ENCODE measurements at regions not wholly inside any gene's neighbourhood (a gene's known extent, or its start where the extent isn't known, plus 50 kb on each side); places are given as distances from the start of the nearest gene placed in this dataset.

DNA sequence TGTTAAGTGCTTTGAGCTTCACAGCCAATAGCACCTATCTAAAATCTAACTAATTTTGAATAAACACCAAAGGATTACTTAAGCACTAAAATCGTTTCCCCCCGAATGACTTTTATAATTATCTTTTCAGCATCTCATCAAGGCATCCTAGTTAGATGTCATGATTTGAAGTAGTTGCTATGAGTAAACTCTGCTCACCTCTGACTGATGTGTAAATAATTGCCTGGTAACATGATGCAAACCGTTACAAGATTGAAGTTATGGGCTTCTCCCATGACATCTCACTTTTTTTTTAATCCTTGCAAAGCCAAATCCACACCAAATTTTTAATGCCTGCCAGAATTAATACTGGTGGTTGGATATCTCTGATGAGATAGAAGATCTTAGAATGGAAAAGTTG is 377.1 kb downstream of the PRDM5 start (continued):
- TF ChIP-seq FOXM1 (IDR thresholded peaks at IDR 0.05; ENCODE audit: low read depth) (no peak), FOXJ3 (CRISPR knock-in tag; IDR thresholded peaks at IDR 0.05) (no peak), EZH2phosphoT487 (IDR thresholded peaks at IDR 0.05; ENCODE audit: borderline replicate concordance, low read depth) (no peak)

DNA sequence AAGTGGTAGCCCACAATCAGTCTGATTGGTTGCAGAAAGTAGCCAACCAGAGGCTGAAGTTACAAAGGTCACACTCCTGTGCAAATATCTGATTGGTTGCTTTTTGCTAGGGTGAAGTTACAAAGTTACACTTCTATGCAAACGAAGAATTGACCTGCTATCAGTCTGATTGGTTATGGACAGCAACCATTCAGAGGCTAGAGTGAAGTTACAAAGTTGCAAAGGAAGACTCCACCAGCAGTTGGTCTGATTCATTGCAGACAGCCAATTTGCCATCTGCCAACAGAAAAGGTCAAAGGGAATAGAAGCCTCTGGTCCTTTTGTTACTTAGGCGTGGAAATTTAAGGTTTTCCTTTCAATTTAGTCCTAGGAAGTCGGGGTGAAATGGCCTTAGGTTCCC is 377.7 kb downstream of the PRDM5 start:
- ChIA-PET CTCF (no interaction called here), POLR2A (no interaction called here)
- DNase-seq = no peak
- Histone ChIP-seq H3K9me3 (no peaks in the 10 kb centered on the region), H2AFZ (ENCODE audit: low read depth) (no peak overlapping the region), H3K27me3 (ENCODE audit: insufficient read depth) (no peaks in the 10 kb centered on the region), H4K20me1 (ENCODE audit: insufficient read depth) (no peaks in the 10 kb centered on the region), H3F3A (replicated peaks; ENCODE audit: insufficient read depth) (no peaks in the 10 kb centered on the region), H3K36me3 (replicated peaks in 1 of 2; ENCODE audit: control insufficient read depth in 1 of 2, insufficient read depth in 2 of 2, low read length in 1 of 2) (no peaks in the 10 kb centered on the region), H3K4me1 (ENCODE audit: control insufficient read depth in 1 of 2, insufficient read depth in 2 of 2, low read depth in 1 of 2, low read length in 1 of 2) (no peaks in the 10 kb centered on the region), H3K9me2 (no peaks in the 10 kb centered on the region), H3K4me3 (ENCODE audit: low read depth in 2 of 2, low read length in 1 of 2) (0 out of 4 replicates have a peak overlapping the region, but pooled peaks of 1 of the 2 experiments have one; percentile 2), H3K4me2 (no peak overlapping the region), H3K27ac (ENCODE audit: low read depth in 2 of 2, low read length in 1 of 2) (no peak overlapping the region), H3K79me2 (ENCODE audit: insufficient read depth) (no peaks in the 10 kb centered on the region), H3K9ac (no peak overlapping the region)
- WGBS (ENCODE audit: low lambda C conversion rate) = 16% methylated on average over 3 of the region's 3 CpGs
- TF ChIP-seq, protein P1, sequence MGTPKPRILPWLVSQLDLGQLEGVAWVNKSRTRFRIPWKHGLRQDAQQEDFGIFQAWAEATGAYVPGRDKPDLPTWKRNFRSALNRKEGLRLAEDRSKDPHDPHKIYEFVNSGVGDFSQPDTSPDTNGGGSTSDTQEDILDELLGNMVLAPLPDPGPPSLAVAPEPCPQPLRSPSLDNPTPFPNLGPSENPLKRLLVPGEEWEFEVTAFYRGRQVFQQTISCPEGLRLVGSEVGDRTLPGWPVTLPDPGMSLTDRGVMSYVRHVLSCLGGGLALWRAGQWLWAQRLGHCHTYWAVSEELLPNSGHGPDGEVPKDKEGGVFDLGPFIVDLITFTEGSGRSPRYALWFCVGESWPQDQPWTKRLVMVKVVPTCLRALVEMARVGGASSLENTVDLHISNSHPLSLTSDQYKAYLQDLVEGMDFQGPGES (IDR thresholded peaks at IDR 0.05; ENCODE audit: low read depth, low read length) = no peak
- TF ChIP-seq TAF1 (IDR thresholded peaks at IDR 0.05; ENCODE audit: borderline replicate concordance, low read depth, low read length) (no peak), FOSL2 (IDR thresholded peaks at IDR 0.05; ENCODE audit: borderline replicate concordance, low read depth) (no peak), YY1 (IDR thresholded peaks at IDR 0.05; ENCODE audit: low read depth) (no peak), MEF2A (IDR thresholded peaks at IDR 0.05; ENCODE audit: borderline replicate concordance, low read depth) (no peak), TEAD4 (IDR thresholded peaks at IDR 0.05; ENCODE audit: borderline replicate concordance, insufficient read depth) (no peak), MXI1 (IDR thresholded peaks at IDR 0.05; ENCODE audit: low read depth, low read length) (no peak), RXRA (IDR thresholded peaks at IDR 0.05; ENCODE audit: borderline replicate concordance, low read depth) (no peak)
- TF ChIP-seq, protein P2, sequence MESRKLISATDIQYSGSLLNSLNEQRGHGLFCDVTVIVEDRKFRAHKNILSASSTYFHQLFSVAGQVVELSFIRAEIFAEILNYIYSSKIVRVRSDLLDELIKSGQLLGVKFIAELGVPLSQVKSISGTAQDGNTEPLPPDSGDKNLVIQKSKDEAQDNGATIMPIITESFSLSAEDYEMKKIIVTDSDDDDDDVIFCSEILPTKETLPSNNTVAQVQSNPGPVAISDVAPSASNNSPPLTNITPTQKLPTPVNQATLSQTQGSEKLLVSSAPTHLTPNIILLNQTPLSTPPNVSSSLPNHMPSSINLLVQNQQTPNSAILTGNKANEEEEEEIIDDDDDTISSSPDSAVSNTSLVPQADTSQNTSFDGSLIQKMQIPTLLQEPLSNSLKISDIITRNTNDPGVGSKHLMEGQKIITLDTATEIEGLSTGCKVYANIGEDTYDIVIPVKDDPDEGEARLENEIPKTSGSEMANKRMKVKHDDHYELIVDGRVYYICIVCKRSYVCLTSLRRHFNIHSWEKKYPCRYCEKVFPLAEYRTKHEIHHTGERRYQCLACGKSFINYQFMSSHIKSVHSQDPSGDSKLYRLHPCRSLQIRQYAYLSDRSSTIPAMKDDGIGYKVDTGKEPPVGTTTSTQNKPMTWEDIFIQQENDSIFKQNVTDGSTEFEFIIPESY (IDR thresholded peaks at IDR 0.05; ENCODE audit: borderline replicate concordance, low read depth) = no peak
- TF ChIP-seq, protein P3, sequence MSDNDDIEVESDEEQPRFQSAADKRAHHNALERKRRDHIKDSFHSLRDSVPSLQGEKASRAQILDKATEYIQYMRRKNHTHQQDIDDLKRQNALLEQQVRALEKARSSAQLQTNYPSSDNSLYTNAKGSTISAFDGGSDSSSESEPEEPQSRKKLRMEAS (IDR thresholded peaks at IDR 0.05; ENCODE audit: low read depth) = no peak
- TF ChIP-seq, protein P4, sequence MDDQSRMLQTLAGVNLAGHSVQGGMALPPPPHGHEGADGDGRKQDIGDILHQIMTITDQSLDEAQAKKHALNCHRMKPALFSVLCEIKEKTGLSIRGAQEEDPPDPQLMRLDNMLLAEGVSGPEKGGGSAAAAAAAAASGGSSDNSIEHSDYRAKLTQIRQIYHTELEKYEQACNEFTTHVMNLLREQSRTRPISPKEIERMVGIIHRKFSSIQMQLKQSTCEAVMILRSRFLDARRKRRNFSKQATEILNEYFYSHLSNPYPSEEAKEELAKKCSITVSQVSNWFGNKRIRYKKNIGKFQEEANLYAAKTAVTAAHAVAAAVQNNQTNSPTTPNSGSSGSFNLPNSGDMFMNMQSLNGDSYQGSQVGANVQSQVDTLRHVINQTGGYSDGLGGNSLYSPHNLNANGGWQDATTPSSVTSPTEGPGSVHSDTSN (IDR thresholded peaks at IDR 0.05) = no peak
